Trophoblast cell (in vitro differentiated cells and primary cell): ENCODE measurements at regions not wholly inside any gene's neighbourhood (a gene's known extent, or its start where the extent isn't known, plus 50 kb on each side); places are given as distances from the start of the nearest gene placed in this dataset.

Experiments used
- DNase-seq, 2 donors: peaks; one replicate each; pipeline ENCODE4 v3.0.0-alpha.2; 2016
- H2AFZ ChIP-seq: 2 replicates; pipeline ENCODE4 v1.6.1; 2013; ENCODE audit warnings: low read length, moderate library complexity, mild to moderate bottlenecking; ENCODE audit not compliant: insufficient read depth, poor library complexity
- H2AK5ac ChIP-seq: 2 replicates; pipeline ENCODE4 v1.6.1; 2013; ENCODE audit warnings: mild to moderate bottlenecking, low read length
- H2BK120ac ChIP-seq: 2 replicates; pipeline ENCODE4 v1.6.1; 2013; ENCODE audit warnings: low read length, mild to moderate bottlenecking, moderate library complexity; ENCODE audit not compliant: insufficient read depth, poor library complexity
- H2BK12ac ChIP-seq: 2 replicates; pipeline ENCODE4 v1.6.1; 2013; ENCODE audit warnings: mild to moderate bottlenecking, low read length, moderate library complexity
- H2BK5ac ChIP-seq: 2 replicates; pipeline ENCODE4 v1.6.1; 2013; ENCODE audit warnings: low read length, low read depth, moderate library complexity, mild to moderate bottlenecking; ENCODE audit not compliant: poor library complexity
- H3K14ac ChIP-seq: 2 replicates; pipeline ENCODE4 v1.6.1; 2013; ENCODE audit warnings: mild to moderate bottlenecking, low read length
- H3K18ac ChIP-seq: 2 replicates; pipeline ENCODE4 v1.6.1; 2013; ENCODE audit warnings: mild to moderate bottlenecking, low read length
- H3K23ac ChIP-seq: 2 replicates; pipeline ENCODE4 v1.6.1; 2013; ENCODE audit warnings: low read length
- H3K27ac ChIP-seq: 2 replicates; pipeline ENCODE4 v1.5.1; 2013; ENCODE audit warnings: low read depth, mild to moderate bottlenecking, inconsistent platforms, low read length, moderate library complexity
- H3K27me3 ChIP-seq: 2 replicates; pipeline ENCODE4 v1.6.1; 2013; ENCODE audit warnings: inconsistent platforms, mild to moderate bottlenecking, low read length, moderate library complexity; ENCODE audit not compliant: insufficient read depth
- H3K36me3 ChIP-seq, 2 experiments: 1 replicate in 1 of 2; 2 replicates in 1 of 2; pipeline ENCODE4 v1.6.1; 2013; ENCODE audit warnings: low read length in 2 of 2, mild to moderate bottlenecking in 2 of 2, moderate library complexity in 1 of 2; ENCODE audit not compliant: insufficient read depth in 2 of 2, control insufficient read depth in 1 of 2
- H3K4ac ChIP-seq: 2 replicates; pipeline ENCODE4 v1.6.1; 2013; ENCODE audit warnings: low read depth, mild to moderate bottlenecking, low read length, moderate library complexity
- H3K4me1 ChIP-seq, 2 experiments: 1 replicate in 1 of 2; 2 replicates in 1 of 2; pipeline ENCODE4 v1.6.1; 2013; ENCODE audit warnings: low read length in 2 of 2, mild to moderate bottlenecking in 2 of 2, moderate library complexity in 1 of 2; ENCODE audit not compliant: insufficient read depth in 2 of 2, control insufficient read depth in 1 of 2
- H3K4me2 ChIP-seq: 2 replicates; pipeline ENCODE4 v1.6.1; 2013; ENCODE audit warnings: inconsistent platforms, mild to moderate bottlenecking, low read length, moderate library complexity
- H3K4me3 ChIP-seq: 2 replicates; pipeline ENCODE4 v1.5.1; 2013; ENCODE audit warnings: mild to moderate bottlenecking, low read depth, low read length, inconsistent platforms
- H3K79me1 ChIP-seq: one replicate; pipeline ENCODE4 v1.6.1; 2013; ENCODE audit warnings: low read length
- H3K79me2 ChIP-seq: 2 replicates; pipeline ENCODE4 v1.6.1; 2013; ENCODE audit warnings: low read length, mild to moderate bottlenecking; ENCODE audit not compliant: control insufficient read depth, insufficient read depth, poor library complexity
- H3K9ac ChIP-seq: 2 replicates; pipeline ENCODE4 v1.6.1; 2013; ENCODE audit warnings: mild to moderate bottlenecking, low read length
- H3K9me3 ChIP-seq: 2 replicates; pipeline ENCODE4 v1.6.1; 2013; ENCODE audit warnings: low read depth, mild to moderate bottlenecking, control low read depth, inconsistent platforms, low read length; ENCODE audit not compliant: insufficient read depth
- H4K12ac ChIP-seq: 2 replicates; pipeline ENCODE4 v1.6.1; 2013; ENCODE audit warnings: low read depth, mild to moderate bottlenecking, low read length, moderate library complexity
- H4K8ac ChIP-seq: 2 replicates; pipeline ENCODE4 v1.6.1; 2013; ENCODE audit warnings: low read depth, mild to moderate bottlenecking, low read length, moderate library complexity
- H4K91ac ChIP-seq: one replicate; pipeline ENCODE4 v1.6.1; 2013; ENCODE audit warnings: low read depth, mild to moderate bottlenecking, low read length, moderate library complexity
- WGBS: extraction: QIAGEN DNeasy Blood & Tissue Kit; methylation state at CpG from one replicate; pipeline ENCODE4 v1.1.7; 2013; ENCODE audit warnings: missing lambda C conversion rate; ENCODE audit not compliant: insufficient read length, insufficient coverage; ENCODE audit errors: extremely low coverage; 5-methylcytosine and 5-hydroxymethylcytosine counted together

- Histone ChIP-seq H2BK12ac (no peak overlapping the region), H3K9ac (no peak overlapping the region), H3K4me3 (no peak overlapping the region), H3K4me2 (no peak overlapping the region), H4K8ac (no peak overlapping the region), H3K14ac (no peak overlapping the region), H3K23ac (no peak overlapping the region), H3K27ac (no peak overlapping the region), H3K27me3 (no peaks in the 10 kb centered on the region), H3K9me3 (no peaks in the 10 kb centered on the region), H2BK5ac (no peak overlapping the region), H4K12ac (no peak overlapping the region), H2BK120ac (no peak overlapping the region), H3K18ac (no peak overlapping the region), H2AFZ (no peak overlapping the region), H3K79me1 (no peaks in the 10 kb centered on the region), H3K79me2 (no peaks in the 10 kb centered on the region), H3K4me1 (no peaks in the 10 kb centered on the region), H3K4ac (no peak overlapping the region), H3K36me3 (no peaks in the 10 kb centered on the region), H2AK5ac (no peak overlapping the region), H4K91ac (no peak overlapping the region)
- no peak for DNase-seq
- no CpG with 5 or more reads among the region's 4 CpGs for WGBS
Observed at GRCh38 chr10:108250936-108251620, 1086.6 kb upstream of the SORCS1 start.

GRCh38 chr10:108249940-108250339 is 1085.4 kb upstream of the SORCS1 start:
- DNase-seq: no peak
- H3K23ac ChIP-seq: no peak overlapping the region
- no peak overlapping the region for H4K8ac ChIP-seq
- H3K27me3 ChIP-seq: no peaks in the 10 kb centered on the region
- H2AFZ ChIP-seq: no peak overlapping the region
- no peak overlapping the region for H3K14ac ChIP-seq
- H3K4me1 ChIP-seq: no peaks in the 10 kb centered on the region
- H3K79me1 ChIP-seq: no peaks in the 10 kb centered on the region
- no peak overlapping the region for H3K4me2 ChIP-seq
- H3K79me2 ChIP-seq: no peaks in the 10 kb centered on the region
- no peak overlapping the region for H4K12ac ChIP-seq
- H2AK5ac ChIP-seq: no peak overlapping the region
- H3K4me3 ChIP-seq: no peak overlapping the region
- H3K9ac ChIP-seq: no peak overlapping the region
- WGBS: no CpG with 5 or more reads among the region's 3 CpGs
- no peak overlapping the region for H3K4ac ChIP-seq
- H3K36me3 ChIP-seq: no peaks in the 10 kb centered on the region
- no peak overlapping the region for H4K91ac ChIP-seq
- H3K18ac ChIP-seq: no peak overlapping the region
- H2BK120ac ChIP-seq: no peak overlapping the region
- no peak overlapping the region for H2BK12ac ChIP-seq
- peaks cover 3% of the 10 kb centered on the region for H3K9me3 ChIP-seq
- H2BK5ac ChIP-seq: no peak overlapping the region
- no peak overlapping the region for H3K27ac ChIP-seq

- no CpG with 5 or more reads among the region's 9 CpGs for WGBS
- no peak overlapping the region for H3K18ac ChIP-seq
- no peak overlapping the region for H2AK5ac ChIP-seq
Observed at GRCh38 chr10:108244443-108245228, 1080.1 kb upstream of the SORCS1 start.

GRCh38 chr10:108241166-108241565 is 1076.7 kb upstream of the SORCS1 start:
- H2BK12ac ChIP-seq: no peak overlapping the region
- H3K27ac ChIP-seq: no peak overlapping the region
- H2BK5ac ChIP-seq: no peak overlapping the region
- no peak overlapping the region for H3K9ac ChIP-seq
- H4K12ac ChIP-seq: no peak overlapping the region
- H4K91ac ChIP-seq: no peak overlapping the region
- no peaks in the 10 kb centered on the region for H3K36me3 ChIP-seq
- H3K79me2 ChIP-seq: no peaks in the 10 kb centered on the region
- peaks cover 9% of the 10 kb centered on the region for H3K9me3 ChIP-seq
- H3K27me3 ChIP-seq: no peaks in the 10 kb centered on the region
- no peak overlapping the region for H3K18ac ChIP-seq
- H2AFZ ChIP-seq: no peak overlapping the region
- H4K8ac ChIP-seq: no peak overlapping the region
- no peaks in the 10 kb centered on the region for H3K4me1 ChIP-seq
- H3K23ac ChIP-seq: no peak overlapping the region
- no peak overlapping the region for H3K14ac ChIP-seq
- H2BK120ac ChIP-seq: no peak overlapping the region
- H3K4me2 ChIP-seq: no peak overlapping the region
- no peak for DNase-seq
- no peak overlapping the region for H2AK5ac ChIP-seq
- no peaks in the 10 kb centered on the region for H3K79me1 ChIP-seq
- H3K4me3 ChIP-seq: no peak overlapping the region
- WGBS: no CpG with 5 or more reads among the region's 1 CpG
- H3K4ac ChIP-seq: no peak overlapping the region

More at GRCh38 chr10:108244443-108245228, 1080.1 kb upstream of the SORCS1 start:
- Histone ChIP-seq H4K12ac (no peak overlapping the region), H3K9me3 (peaks cover 9% of the 10 kb centered on the region), H3K27ac (no peak overlapping the region), H3K4me1 (no peaks in the 10 kb centered on the region), H3K14ac (no peak overlapping the region), H3K79me2 (no peaks in the 10 kb centered on the region), H3K79me1 (no peaks in the 10 kb centered on the region), H2BK5ac (no peak overlapping the region), H3K4ac (no peak overlapping the region), H3K27me3 (no peaks in the 10 kb centered on the region), H2AFZ (no peak overlapping the region), H2BK12ac (no peak overlapping the region), H4K8ac (no peak overlapping the region), H2BK120ac (no peak overlapping the region), H3K36me3 (no peaks in the 10 kb centered on the region), H3K23ac (no peak overlapping the region), H4K91ac (no peak overlapping the region), H3K4me3 (no peak overlapping the region), H3K4me2 (no peak overlapping the region), H3K9ac (peak overlapping the region; percentile 25)
- DNase-seq: no peak
